ENCODE measurements at regions not wholly inside any gene's neighbourhood (a gene's known extent, or its start where the extent isn't known, plus 50 kb on each side); places are given as distances from the start of the nearest gene placed in this dataset.

GRCh38 chr2:139020287-139020686 is 240.1 kb upstream of the NXPH2 start:
- CTCF ChIA-PET: no interaction called here

GRCh38 chr2:139018252-139018651 is 238.1 kb upstream of the NXPH2 start:
- POLR2A ChIA-PET: no interaction called here
- CTCF ChIA-PET: no interaction called here
- no peak for DNase-seq (ENCODE audit: extremely low spot score)
- TF ChIP-seq L3MBTL2 (conservative IDR thresholded peaks at IDR 0.05) (no peak), FOXK2 (IDR thresholded peaks at IDR 0.05) (no peak)

More at GRCh38 chr2:139020287-139020686, 240.1 kb upstream of the NXPH2 start:
- TF ChIP-seq ZNF384 (IDR thresholded peaks at IDR 0.05) (no peak), TARDBP (IDR thresholded peaks at IDR 0.05) (no peak), CTBP1 (IDR thresholded peaks at IDR 0.05; ENCODE audit: borderline replicate concordance) (no peak), BHLHE40 (IDR thresholded peaks at IDR 0.05; ENCODE audit: borderline replicate concordance) (no peak), LEF1 (IDR thresholded peaks at IDR 0.05; ENCODE audit: borderline replicate concordance) (no peak), L3MBTL2 (conservative IDR thresholded peaks at IDR 0.05) (no peak), HDGF (IDR thresholded peaks at IDR 0.05; ENCODE audit: borderline replicate concordance) (no peak), ARNT (IDR thresholded peaks at IDR 0.05) (no peak), PKNOX1 (IDR thresholded peaks at IDR 0.05) (no peak), SP1 (IDR thresholded peaks at IDR 0.05) (no peak), NFRKB (IDR thresholded peaks at IDR 0.05) (no peak), SUZ12 (IDR thresholded peaks at IDR 0.05) (no peak), FOXK2 (IDR thresholded peaks at IDR 0.05) (no peak), FOXA1 (IDR thresholded peaks at IDR 0.05) (no peak), ELF4 (IDR thresholded peaks at IDR 0.05) (no peak), FOXM1 (IDR thresholded peaks at IDR 0.05; ENCODE audit: borderline replicate concordance) (no peak)
- no peak for DNase-seq (ENCODE audit: extremely low spot score)
- POLR2A ChIA-PET: no interaction called here

GRCh38 chr2:139007130-139007529 is 226.9 kb upstream of the NXPH2 start:
- no peak for DNase-seq (ENCODE audit: extremely low spot score)
- POLR2A ChIA-PET: no interaction called here
- TF ChIP-seq NFRKB (IDR thresholded peaks at IDR 0.05) (no peak), ARNT (IDR thresholded peaks at IDR 0.05) (no peak), TARDBP (IDR thresholded peaks at IDR 0.05) (no peak), ELF4 (IDR thresholded peaks at IDR 0.05) (no peak), SUZ12 (IDR thresholded peaks at IDR 0.05) (no peak), ZNF384 (IDR thresholded peaks at IDR 0.05) (no peak), LEF1 (IDR thresholded peaks at IDR 0.05; ENCODE audit: borderline replicate concordance) (no peak), FOXK2 (IDR thresholded peaks at IDR 0.05) (no peak), SP1 (IDR thresholded peaks at IDR 0.05) (no peak), PKNOX1 (IDR thresholded peaks at IDR 0.05) (no peak), L3MBTL2 (conservative IDR thresholded peaks at IDR 0.05) (no peak)
- CTCF ChIA-PET: no interaction called here

- POLR2A ChIA-PET: no interaction called here
- CTCF ChIA-PET: no interaction called here
- no peak for DNase-seq (ENCODE audit: extremely low spot score)
- no peak for TF ChIP-seq ARNT (IDR thresholded peaks at IDR 0.05)
- no peak for TF ChIP-seq SP1 (IDR thresholded peaks at IDR 0.05)
Measured at GRCh38 chr2:139000131-139000785, 220.1 kb upstream of the NXPH2 start.

- DNase-seq (ENCODE audit: extremely low spot score): no peak
- ChIA-PET CTCF (interaction anchor here (0.7 kb wide), 1 partner anchor 115 kb away, joined by 3 read pairs; no protein-coding TSS in a partner anchor), POLR2A (no interaction called here)
- TF ChIP-seq FOXA1 (IDR thresholded peaks at IDR 0.05) (no peak), TARDBP (IDR thresholded peaks at IDR 0.05) (no peak), ELF4 (IDR thresholded peaks at IDR 0.05) (no peak), FOXM1 (IDR thresholded peaks at IDR 0.05; ENCODE audit: borderline replicate concordance) (no peak), ZNF384 (IDR thresholded peaks at IDR 0.05) (no peak), L3MBTL2 (conservative IDR thresholded peaks at IDR 0.05) (no peak), ARNT (IDR thresholded peaks at IDR 0.05) (no peak), PKNOX1 (IDR thresholded peaks at IDR 0.05) (no peak), LEF1 (IDR thresholded peaks at IDR 0.05; ENCODE audit: borderline replicate concordance) (no peak), HDGF (IDR thresholded peaks at IDR 0.05; ENCODE audit: borderline replicate concordance) (no peak), CTBP1 (IDR thresholded peaks at IDR 0.05; ENCODE audit: borderline replicate concordance) (no peak), SUZ12 (IDR thresholded peaks at IDR 0.05) (no peak), FOXK2 (IDR thresholded peaks at IDR 0.05) (no peak), NFRKB (IDR thresholded peaks at IDR 0.05) (no peak)
Measured at GRCh38 chr2:138997856-138998517, 217.8 kb upstream of the NXPH2 start.

- POLR2A ChIA-PET: no interaction called here
- TF ChIP-seq L3MBTL2 (conservative IDR thresholded peaks at IDR 0.05): no peak
- no peak for TF ChIP-seq SP1 (IDR thresholded peaks at IDR 0.05)
- no peak for DNase-seq (ENCODE audit: extremely low spot score)
- CTCF ChIA-PET: no interaction called here
Measured at GRCh38 chr2:138997346-138997745, 217.2 kb upstream of the NXPH2 start.

- DNase-seq (ENCODE audit: extremely low spot score): no peak
- ChIA-PET POLR2A (no interaction called here), CTCF (no interaction called here)
- TF ChIP-seq CTBP1 (IDR thresholded peaks at IDR 0.05; ENCODE audit: borderline replicate concordance) (no peak), LEF1 (IDR thresholded peaks at IDR 0.05; ENCODE audit: borderline replicate concordance) (no peak), NFRKB (IDR thresholded peaks at IDR 0.05) (no peak), FOXK2 (IDR thresholded peaks at IDR 0.05) (no peak), ELF4 (IDR thresholded peaks at IDR 0.05) (no peak), HDGF (IDR thresholded peaks at IDR 0.05; ENCODE audit: borderline replicate concordance) (no peak)
Measured at GRCh38 chr2:138994502-138994901, 214.3 kb upstream of the NXPH2 start.
